ENCODE measurements at regions not wholly inside any gene's neighbourhood (a gene's known extent, or its start where the extent isn't known, plus 50 kb on each side); places are given as distances from the start of the nearest gene placed in this dataset.

DNA sequence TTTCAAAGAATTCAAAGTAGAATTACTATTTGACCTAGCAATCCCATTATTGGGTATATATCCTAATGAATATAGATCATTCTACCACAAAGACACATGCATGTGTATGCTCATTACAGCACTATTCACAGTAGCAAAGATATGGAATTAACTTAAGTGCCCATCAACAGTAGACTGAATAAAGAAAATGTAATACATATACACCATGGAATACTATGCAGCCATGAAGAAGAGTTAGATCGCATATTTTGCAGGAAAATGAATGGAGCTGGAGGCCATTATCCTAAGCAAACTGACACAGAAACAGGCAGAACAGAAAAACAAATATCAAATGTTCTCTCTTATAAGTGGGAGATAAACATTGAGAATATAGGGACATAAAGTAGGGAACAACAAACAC is 519.2 kb upstream of the REG3G start:
- DNase-seq: no peak

DNA sequence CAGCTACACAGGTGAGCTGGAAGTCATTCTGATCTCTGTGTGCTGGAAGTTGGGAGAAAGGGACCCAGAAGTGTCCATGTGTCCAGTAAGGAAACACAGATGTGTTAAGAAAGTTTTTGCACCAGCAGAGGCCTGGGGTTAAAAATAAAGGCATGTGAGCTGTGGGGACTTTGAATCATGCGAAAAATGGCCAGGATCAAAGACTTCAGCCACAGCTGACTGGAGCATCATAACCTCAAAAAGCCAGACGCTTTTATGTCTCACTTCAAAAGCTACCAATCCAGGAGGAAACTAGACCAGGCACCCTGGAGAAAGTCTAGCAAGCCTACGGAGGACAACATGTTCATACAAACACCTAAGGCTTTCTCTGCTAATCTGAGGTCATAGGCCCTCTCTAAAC is 503.6 kb upstream of the REG3G start:
- no peak for DNase-seq

DNA sequence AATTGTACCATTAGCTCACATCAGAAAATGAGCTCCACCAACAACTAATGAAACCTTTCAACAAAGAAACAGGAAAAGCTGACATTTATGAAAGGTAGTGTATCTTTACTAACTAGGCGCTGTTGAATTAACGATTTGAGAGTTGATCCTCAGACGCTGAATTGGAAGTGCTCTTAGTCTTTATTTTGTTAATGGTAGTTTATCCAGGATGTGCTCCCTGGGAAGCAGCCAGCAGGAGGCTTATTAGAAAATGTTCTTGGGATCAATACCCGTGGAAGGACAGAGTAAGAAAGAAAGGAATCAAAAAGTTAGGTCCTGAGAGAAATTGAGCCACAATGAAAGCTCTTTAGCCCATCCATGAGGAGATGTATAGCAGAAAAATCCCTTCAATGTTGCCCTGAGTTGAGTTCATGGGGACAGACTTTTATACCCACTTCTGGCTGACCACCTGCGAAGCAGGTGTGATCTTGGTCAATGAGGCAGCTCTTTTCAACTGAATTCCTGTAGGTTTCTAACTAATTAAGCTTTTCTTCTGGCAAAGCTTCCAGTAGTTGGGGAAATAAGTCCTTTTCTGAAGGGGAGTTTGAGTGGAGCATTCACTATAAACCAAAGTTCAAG is 492.6 kb upstream of the REG3G start:
- no peak for DNase-seq

DNA sequence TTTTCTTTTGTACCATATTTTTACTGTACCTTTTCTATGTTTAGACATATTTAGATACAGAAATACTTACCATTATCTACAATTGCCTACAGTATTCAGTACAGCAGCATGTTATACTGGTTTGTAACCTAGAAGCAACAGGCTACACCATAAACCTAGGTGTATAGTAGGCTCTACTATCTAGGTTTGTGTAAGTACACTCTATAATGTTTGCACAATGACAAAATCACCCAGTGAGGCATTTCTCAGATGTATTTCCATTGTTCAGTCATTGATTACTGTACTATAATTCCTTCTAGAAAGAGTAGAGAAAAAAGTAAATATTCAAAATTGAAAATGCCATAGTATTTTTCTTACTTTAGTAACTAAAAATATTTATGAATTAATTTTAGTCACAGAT is 490.1 kb upstream of the REG3G start:
- no peak for DNase-seq

DNA sequence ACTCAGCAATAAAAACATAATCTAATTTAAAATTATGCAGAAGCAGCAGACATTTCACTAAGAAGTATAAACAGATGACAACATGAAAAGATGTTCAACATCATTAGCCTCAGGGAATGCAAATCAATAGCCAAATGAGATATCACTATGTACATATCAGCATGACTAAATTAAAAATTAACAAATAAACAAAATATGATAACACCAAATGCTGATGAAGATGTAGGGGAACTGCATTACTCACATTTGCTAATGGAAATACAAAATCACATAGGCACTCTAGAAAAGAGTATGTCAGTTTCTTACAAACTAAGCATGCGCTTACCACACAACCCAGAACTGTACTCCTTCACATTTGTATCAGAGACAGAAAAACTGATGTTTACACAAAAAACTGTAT is 487.2 kb upstream of the REG3G start:
- DNase-seq: no peak

DNA sequence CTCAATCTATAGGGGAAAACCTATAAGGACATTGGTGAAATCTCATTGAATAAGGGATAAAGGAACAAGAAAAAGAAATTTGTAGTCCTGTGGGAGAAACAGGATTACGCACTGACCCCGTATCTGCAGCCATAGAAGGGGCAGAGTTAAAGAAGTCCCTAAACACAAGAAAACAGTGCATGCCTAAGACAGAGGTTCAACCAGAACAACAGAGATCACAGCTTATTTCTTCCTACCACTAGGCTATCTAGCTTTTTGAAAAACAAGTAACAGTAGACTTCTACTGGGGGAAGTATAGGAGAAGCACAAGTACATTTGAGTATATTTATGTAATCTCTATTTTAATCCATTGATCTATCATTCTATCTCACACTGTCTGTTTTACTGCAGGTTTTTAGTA is 485.2 kb upstream of the REG3G start:
- no peak for DNase-seq

DNA sequence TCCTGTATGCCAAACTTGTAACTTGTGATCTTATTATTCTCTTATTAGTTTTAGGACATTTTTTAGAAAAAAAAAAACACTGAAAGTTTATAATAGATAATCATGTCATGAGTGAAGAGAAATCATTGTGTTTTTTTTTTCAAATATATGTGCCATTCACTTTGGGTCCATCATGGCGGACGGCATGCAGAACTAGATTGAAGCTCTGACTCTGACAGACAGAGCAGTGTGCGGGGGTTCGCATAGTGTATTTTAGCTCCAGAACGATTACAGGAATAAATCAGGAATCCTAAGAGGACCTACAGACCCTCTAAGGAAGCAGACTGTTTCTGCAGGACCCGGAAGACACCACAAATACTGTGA is 484.4 kb upstream of the REG3G start:
- no peak for DNase-seq

DNA sequence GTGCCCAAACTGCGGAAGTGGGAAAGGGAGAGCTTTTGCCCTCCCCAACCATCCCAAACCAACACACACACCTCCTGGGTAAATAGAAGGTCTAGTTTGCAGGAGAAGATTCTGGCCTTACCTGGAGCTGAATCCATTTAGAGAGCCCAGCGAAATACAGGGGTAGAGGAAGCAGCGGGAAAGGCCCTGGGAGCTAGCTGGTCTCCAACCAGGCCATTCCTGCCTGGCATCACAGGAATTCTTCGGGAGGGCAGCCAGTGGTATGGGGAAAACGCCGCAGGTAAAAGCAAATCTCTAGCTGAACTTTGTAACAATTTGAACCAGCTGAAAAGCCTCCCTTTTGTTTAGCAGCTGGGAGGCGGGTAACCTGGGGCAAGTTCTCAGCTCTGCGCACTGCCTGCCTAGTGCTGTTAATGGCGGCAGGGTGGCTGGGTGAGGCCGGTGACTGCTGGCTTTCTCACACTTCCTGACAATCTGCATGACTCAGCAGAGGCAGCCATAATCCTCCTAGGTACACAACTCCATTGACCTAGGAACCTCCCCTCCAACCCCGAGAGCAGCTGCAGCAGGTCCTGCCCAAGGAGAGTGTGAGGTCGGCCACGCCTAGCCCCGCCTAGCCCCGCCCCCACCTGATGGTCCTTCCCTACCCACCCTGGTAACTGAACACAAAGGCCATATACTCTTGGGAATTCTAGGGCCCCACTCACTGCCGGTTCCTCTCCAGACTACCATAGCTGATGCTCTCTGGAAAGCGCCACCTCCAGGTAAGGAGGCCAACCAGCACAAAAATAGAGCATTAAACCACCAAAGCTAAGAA is 483.8 kb upstream of the REG3G start:
- no peak for DNase-seq

DNA sequence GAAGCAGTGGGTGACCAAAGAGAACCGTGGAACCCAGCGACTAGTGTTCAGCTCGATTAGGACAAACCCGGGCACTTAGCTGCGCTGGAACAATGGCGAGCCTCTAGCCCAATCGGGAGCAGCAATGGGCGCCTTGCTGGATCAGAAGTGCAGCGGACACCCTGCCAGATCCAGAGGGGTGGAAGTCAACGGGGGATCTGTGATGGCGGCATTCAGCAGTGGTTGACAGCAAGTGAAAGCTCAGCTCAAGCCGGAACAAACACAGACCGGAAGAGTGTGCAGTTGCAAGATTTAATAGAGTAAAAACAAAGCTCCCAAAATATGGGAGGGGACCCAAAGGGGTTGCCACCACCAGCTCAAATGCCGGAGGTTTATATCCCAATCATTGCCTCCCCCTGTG is 478.7 kb upstream of the REG3G start:
- no peak for DNase-seq

DNA sequence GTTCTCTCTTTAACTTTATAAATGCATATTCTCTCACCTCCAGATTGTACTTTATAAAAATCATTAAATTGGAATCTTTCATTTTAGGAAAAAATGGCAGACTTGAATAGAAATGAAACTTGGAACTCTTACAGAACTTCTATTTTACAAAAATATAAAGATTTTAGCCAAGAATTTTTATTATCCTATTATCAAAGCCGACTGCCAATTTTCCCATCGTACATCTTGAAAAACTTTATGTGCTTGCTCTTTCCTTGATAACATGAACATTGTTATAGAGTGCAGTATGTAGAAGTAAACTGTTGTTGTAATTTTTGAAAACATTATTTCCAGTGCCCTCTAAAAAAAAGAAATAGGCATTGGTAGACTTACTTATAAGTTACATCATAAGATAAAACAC is 475.7 kb upstream of the REG3G start:
- DNase-seq: no peak

DNA sequence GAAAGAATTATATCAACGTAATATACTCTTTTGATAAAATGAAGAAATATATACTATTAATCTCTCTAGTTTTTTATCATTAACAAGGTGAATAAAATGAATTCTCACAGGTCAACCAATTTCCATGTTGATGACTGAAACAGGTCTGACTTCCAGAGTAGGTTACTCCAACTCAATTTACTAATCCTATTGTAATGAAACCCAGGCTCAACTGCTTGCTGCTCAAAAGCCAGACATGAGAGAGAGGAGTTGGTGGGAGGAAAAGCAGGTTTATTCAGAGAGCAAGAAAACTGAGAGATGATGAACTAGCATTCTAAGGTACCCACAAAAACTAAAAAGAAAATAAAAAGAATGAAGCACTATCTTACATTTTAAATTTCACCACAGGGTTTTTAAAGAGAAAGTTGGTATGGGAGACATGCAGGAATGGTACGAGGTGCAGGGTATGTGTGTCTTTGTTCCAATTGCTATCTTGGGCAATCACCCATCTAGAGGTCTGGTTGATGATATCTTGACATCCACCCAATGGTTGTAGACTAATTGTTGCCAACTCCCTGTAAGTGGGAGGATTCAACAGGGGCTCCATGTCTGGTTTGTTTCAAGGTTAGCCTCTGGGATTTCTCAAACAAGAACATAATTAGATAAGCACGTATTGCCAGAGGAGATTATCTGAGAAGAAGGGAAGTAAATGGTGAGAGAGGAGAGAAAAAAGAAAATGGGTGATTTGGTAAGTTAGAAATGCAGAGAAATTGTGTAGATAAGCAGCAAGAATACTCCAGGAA is 471.4 kb upstream of the REG3G start:
- no peak for DNase-seq

DNA sequence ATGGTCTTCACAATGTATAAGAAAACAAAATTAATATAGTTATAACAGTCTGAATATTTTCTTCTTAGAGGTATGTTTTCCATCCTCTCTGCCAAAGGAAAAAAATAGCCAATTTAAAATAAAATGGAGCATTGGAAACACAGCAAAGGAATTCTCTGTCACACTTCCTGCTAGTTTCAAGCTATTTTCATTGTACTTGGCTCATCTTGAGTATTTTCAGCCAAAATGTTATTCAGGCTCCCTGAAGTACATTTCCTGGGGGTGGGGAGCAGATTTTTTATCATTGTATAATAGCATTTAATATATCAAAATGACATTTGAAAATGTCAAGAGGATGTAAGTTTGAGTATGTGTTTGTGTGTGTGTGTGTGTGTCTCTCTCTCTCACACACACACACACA is 463.6 kb upstream of the REG3G start:
- DNase-seq: no peak

DNA sequence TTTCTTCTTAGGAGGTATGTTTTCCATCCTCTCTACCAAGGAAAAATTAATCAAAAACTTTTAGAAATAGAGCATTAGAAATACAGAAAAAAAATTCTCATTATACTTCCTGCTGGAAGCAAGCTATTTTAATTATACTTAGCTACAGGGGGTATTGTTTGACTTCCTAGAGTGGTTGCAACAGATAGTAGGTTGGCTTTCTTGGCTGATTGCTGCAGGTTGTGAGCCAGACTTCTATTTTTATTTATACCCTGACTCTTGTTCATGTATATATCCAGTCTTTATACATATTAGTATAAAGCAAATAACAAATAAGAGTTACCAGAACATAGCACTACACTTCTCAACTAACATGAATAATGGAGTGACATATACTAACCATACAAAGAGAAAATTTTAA is 460.8 kb upstream of the REG3G start:
- DNase-seq: no peak

DNA sequence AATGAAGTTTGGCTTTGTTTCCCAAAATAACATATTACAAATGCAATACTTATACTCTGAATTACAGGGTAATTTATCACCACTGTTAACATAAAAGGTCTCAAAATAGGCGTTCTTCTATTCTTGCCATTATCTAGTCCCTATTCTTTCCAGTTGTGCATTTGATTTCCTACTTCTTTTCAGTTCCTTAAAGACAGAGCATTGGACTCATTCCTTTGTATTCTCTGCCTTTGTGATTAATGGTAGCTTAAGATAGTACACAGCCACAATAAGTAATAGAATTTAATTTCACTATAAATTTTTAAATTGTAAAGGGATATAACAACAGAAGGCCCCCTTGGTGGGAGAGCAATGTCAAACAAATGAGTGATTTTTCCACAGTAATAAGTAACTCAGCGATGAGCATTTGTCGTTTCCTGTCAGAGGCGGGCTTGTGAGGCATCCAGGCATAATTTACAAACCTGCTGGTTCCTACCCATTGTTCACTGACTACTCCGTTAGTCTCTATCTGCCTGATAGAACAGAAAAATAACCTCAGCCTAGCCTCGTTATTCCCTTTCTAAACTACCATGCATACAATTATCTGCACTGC is 456.6 kb upstream of the REG3G start:
- DNase-seq: no peak

DNA sequence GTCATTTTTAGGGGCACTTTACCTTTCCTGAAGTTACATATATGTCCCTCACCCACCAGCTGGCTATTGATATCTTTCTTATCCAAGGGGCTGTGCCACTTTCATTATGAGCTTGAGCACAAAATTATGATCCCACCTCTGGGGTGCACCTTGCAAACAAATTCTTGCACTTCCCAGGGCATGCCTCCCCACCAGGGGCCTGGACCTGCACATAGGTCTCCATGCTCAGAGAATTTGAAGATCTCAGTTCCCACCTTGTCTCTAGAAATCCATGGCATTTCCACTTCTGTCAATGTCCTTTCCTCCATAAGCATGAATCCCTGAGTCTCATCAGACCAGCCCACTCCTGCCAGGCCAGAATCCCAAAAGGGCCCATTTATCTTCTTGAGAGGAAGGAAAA is 449.1 kb upstream of the REG3G start:
- no peak for DNase-seq

DNA sequence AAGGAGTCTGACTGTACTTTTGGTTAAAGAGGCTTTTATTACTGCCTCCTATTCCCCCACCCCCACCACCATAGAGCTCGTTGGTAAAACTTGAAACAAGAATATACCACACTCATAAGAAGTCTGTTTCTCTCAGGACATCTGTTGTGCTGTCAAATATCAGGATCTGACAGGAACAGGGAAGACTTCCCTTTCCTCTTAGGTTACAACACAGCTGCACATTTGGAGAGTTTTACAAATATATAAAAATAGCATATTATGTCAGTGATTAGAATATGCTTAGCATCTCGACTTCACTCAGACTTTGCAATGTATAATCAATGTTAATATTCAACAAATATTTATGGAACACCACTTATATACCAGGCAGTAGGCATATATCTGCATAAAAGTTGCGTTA is 439.6 kb upstream of the REG3G start:
- no peak for DNase-seq

DNA sequence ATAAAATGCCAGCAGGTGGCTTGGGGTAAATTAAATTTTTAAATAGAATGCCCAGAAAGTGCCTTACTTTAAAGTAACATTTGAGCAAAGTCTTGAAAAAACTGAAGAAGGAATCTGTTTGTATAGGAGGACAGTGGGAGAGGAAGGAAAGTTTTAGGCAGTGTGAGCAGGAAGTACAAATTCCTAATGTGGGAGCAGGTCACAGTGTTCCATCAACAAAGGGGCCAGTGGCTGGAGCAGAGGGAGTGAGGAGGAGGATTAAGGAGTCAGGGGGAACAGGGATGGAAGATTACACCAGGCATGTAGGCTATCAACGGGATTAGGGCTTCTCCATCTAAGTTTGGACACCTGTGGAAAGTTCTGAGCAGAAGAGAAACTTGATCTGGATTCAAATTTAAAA is 439.2 kb upstream of the REG3G start:
- no peak for DNase-seq

DNA sequence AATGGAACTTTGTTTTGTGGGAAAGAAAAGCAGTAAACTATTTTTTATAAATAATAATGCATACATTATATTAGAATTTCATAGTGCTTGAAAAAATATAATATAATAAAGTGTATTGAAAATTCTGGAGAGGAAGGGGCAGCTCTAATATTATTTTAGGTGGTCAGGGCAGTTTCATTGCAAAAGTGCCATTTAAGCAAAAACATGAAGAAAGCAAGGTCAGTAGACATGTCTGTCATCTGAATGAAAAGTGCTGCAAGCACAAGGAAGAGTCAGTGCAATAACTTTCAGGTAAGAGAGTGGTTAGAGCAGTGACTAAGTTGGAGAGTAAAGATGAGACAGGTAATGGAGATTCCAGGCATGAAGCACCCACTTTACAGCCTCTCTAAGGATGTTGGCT is 435.6 kb upstream of the REG3G start:
- no peak for DNase-seq

DNA sequence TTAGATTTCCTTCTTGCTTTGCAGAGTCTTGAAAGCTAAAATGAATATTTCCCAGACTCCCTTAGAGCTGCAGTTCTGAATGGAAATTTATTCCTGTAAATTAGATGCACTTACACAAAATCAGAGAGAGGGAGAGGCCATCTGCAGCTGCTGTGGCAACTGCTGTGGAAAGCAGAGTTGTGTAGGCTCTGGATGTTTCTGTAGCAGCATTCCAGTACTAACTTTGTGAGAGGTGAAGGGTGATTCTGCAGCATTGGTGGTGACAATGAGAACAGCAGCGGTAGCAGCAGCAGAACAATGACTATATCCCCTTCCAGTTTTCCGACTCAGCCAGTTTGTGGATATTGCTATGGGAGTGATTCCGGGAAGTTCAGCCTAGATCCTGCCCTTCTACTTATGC is 433.0 kb upstream of the REG3G start:
- DNase-seq: no peak

DNA sequence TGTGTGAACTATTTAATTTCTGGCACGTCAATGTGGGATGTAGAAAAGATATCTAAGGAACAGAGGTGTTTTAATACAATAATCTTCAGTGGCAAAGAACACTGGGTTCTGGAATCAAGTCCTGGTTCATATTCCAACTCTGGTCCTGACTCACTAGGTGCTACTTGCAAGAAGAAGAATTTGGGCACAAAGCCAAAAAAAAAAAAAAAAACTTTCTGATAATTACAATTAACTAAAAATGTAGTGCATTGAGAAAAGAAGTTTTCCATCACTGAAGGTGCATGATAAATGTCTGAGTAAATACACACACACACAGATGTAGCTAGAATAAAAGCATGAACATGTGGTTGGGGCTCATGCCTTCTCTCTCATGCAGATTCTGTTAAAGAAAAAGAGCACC is 424.4 kb upstream of the REG3G start:
- no peak for DNase-seq

DNA sequence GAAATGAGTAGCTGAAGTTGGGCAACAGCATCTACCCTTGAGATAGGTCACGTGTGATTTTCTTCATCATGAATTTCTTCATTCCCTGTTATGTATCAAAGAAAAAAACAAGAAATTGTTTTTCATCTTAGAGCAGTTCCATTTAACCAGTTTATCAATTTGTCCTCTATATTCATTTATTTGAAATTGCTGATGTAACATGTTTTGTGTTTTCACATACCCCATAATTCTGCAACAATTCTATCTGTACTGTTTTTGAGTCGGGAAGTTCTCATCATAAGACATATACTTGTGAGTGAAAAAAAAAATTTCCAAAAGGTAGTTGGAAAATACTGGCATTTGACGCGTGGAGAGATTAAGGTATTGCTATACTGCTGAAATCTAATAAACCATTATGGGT is 422.6 kb upstream of the REG3G start:
- DNase-seq: no peak

DNA sequence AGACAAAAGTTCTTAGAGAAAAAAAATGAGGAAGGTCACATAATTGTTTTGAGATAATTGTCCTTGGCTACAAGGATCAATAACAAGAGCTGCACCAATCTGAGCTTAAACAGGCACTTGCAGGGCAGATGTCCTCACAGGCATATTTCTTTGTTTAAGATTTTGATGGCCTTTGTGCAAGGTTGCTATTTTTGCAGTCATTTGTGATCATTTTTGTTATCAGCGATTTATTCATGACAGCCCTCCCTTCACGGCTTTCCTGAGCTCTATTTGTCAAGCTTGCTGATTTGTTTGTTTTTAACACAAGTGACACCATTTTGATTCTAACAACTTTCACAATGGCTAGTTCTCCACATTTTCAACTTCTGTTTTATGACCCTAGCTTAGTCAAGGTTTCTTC is 418.6 kb upstream of the REG3G start:
- no peak for DNase-seq

DNA sequence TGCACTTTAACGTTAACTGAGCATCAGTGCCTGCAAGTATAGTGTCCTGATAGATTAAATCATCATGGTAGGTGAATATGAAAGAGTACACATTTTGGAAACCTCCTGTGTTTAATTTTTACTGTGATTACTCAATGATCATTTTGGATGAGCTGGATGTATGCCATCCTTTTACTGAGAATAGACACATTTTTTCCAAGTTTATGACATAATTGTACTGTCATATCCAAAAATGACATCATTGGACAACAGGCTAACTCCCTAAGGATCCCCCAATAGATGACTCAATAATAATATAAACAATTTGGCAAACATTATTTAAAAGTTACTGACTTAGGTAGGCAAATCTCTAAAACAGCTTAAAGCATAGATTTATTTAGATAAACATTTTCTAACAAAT is 410.8 kb upstream of the REG3G start:
- no peak for DNase-seq

DNA sequence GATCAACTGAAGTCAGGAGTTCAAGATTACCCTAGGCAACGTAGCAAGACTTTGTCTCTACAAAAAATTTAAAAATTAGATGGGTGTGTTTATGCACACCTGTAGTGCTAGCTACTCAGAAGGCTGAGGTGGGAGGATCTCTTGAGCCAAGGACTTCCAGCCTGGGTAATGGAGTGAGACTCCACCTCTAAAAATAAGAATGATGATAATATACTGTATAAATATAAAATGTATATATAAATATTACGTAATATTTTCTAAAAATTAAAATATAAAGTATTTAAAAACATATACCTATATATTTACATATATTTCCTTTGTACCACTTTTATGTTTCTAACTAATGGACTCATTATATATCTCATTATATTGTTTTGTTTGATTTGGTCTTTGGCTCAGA is 409.5 kb upstream of the REG3G start:
- no peak for DNase-seq

Measured in activated CD4-positive, alpha-beta T cell treated with anti-CD3 and anti-CD28 coated beads for 48 hours (primary cell).